NCI-H2227 (cell line): ENCODE measurements at regions not wholly inside any gene's neighbourhood (a gene's known extent, or its start where the extent isn't known, plus 50 kb on each side); places are given as distances from the start of the nearest gene placed in this dataset.

ENCODE experiments used
- DNase-seq: peaks from one replicate; lab custom pipeline; 2025; ENCODE audit not compliant: unreplicated experiment; lab: John Stamatoyannopoulos, UW

GRCh38 chr10:104574838-104575237, 66.3 kb upstream of the SORCS3 start:
- no peak for DNase-seq

GRCh38 chr10:104576611-104577010, 64.5 kb upstream of the SORCS3 start:
- no peak for DNase-seq

DNA sequence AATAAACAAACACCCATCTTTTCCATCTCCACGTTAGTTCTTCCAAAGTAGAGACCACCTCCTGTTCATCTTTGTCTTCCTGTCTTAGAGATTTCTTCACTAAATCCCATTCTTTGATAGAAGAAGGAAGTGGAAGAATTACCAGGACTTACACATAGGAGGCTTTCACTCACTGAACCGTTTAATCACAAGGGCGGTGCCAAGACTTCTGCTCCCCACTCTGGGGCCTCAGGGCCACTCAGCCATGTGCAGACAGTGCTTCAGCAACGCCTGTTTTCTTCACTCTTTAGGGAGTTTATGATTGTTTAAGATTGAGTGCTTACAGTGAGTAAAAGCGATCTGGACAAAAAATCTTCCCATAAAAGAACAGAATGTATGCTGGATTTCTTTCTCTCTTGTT, 63.9 kb upstream of the SORCS3 start:
- no peak for DNase-seq

- no peak for DNase-seq
Measured at GRCh38 chr10:104577861-104578521, 63.1 kb upstream of the SORCS3 start.

GRCh38 chr10:104578671-104579070, 62.4 kb upstream of the SORCS3 start:
- no peak for DNase-seq

- no peak for DNase-seq
Measured at GRCh38 chr10:104579136-104579535, 62.0 kb upstream of the SORCS3 start.

DNA sequence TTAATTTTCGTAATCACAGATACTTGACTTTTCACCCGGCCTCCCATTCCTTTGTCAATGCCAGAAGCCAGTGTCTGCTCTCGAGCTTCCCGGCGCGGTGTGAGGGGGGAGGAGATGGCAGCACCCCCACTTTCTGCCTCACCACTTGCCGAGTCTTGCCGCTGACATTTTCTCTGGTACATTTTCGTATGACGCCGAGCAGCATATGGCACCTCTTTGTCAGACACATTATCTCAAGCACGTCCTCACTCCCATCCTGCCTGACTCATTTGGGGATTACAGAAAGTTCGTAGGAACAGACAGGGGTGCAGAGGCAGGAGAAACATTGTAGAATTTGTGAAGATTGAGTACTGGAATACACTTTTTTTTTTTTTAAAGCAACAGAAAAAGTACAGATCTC, 60.8 kb upstream of the SORCS3 start:
- DNase-seq: peak; percentile 37

- DNase-seq: peak; percentile 75
Measured at GRCh38 chr10:104580774-104581675, 60.1 kb upstream of the SORCS3 start.

DNA sequence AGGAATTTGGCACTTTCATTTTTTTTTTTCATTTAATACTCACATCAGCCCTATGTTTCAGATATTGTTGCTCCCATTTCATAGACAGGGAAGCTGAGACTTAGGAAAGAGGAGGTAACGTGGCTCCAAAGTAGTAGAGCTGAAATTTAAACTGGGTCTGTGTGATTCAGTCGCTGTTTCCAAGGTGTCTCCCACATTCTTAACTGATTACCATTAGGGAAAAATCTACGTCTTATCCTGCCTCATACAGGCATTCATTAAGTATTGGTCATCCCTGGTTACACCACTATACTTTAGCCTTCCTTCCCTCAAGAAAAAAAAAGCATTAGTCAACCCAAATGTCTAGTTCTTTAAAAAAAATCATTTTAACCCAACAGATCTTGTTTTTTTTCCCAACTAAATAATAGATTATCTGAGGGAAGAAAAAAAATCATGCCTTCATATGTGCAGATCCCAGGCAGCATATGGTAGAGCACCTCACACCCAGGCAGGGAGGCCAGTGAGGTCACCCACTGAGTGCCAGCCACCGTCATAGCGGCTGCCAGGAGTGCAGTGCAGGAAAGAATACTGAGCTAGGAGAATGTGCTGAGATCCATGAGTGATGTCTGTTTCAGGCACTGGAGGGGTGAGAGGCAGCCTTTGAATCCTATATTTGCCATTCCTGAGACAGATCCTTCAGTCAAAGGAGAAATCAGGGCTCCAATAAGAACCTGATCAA, 59.0 kb upstream of the SORCS3 start:
- DNase-seq: no peak

DNA sequence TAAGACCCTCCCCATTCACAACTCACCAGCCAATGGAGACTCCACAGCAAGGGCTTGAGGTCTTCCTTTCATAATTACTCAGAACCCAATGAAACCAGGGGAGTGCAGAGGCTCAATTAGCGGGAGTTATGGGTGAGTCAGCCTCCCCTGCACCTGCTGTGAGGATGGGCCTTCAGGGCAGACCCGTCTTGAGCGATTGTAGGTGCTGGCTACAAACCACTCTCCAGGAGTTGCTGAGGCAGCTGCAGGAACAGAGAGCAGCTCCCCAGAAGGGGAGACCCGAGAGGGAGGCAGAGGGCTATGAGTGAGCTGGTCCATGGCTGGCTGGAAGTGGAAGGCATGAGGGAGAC, 58.5 kb upstream of the SORCS3 start:
- DNase-seq: no peak

DNA sequence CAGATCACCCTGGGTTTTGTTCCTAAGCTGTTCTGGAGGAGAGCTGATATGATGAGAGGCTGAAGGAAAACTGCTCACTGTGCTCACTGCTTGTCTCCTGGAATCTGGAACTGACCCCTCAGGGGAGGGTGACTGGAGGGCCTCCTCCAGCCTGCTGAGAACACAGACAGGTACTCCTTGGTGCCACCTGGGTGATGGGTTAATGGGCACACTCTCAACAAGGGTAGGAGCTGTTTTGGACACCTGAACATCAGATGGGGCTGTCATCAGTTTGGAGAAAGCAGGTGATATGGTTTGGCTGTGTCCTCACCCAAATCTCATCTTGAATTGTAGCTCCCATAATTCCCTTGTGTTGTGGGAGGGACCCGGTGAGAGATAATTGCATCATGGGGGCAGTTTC, 58.1 kb upstream of the SORCS3 start:
- no peak for DNase-seq

- no peak for DNase-seq
Measured at GRCh38 chr10:104584541-104584940, 56.5 kb upstream of the SORCS3 start.

DNA sequence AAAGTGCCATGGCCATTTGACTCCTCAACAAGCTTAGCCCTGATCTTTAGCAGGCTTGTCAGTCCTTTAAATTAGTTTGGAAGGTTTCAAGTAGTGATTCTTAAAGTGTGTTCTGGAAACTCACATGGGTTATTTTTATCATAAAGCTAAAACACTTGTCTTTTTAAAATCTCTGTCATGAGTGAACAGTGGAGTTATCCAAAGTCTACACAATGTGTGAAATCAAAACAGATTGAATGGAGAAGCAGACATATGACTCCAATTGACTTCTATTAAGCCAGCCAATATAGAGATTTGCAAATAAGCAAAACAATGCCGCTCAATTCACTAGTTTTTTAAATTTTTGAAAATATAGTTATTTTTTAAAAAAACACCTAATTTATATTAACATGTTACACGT, 53.3 kb upstream of the SORCS3 start:
- no peak for DNase-seq

GRCh38 chr10:104589431-104589830, 51.7 kb upstream of the SORCS3 start:
- DNase-seq: no peak

DNA sequence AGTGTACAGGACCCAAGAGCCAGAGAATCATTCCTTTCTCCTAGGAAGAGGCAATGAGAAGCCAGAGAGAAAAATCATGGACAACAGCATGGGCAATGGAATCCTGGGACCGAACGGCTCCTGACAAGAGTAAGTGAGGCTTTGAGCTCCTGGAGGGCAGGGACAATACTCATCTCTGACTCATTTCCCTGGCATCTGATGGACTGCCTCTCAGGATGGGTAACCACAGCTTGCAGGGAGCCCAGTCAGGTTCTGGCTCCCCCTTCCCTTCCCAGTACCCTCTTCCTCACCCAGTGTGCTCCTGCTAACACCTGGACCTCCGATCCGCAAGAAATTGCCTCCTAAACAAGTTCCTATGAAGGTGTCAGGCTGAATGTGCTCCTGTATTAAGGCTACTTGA, 51.2 kb upstream of the SORCS3 start:
- no peak for DNase-seq
